Testis (tissue), 2 donors: ENCODE measurements at regions not wholly inside any gene's neighbourhood (a gene's known extent, or its start where the extent isn't known, plus 50 kb on each side); places are given as distances from the start of the nearest gene placed in this dataset.

Experiments used
- POLR2A ChIP-seq: fragments of 450-650 bp; IDR thresholded peaks from one replicate; pipeline ENCODE4 v1.6.1; 2017; ENCODE audit warnings: antibody characterized with exemption, mild to moderate bottlenecking, moderate library complexity
- TF ChIP-seq, protein P1 (sequence below), 3 experiments: fragments of 450-650 bp in 2 of 3; fragments of 200-600 bp in 1 of 3; sonication (generic) in 1 of 3; IDR thresholded peaks; one replicate each; pipeline ENCODE4 v1.5.1; 2016 to 2019; ENCODE audit warnings: antibody characterized with exemption in 3 of 3, mild to moderate bottlenecking in 2 of 3, moderate library complexity in 1 of 3

DNA sequence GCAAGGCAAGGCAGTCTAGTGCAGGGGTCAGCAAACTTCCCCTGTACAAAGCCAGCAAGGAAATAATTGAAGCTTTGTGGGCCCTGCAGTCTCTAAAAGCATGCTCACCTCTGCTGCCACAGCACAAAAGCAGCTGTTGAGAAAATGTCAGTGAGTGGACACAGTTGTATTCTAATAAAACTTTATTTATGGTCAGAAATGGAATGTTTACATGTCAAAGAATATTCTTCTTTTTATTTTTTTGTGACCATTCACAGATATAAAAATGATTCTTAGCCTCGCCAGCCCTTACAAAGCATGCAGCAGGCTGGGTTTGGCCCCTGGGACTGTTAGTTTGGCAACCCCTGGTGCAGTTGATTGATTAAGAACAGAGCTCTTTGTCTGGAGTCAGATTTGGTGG is 192.4 kb downstream of the BUB3 start:
- TF ChIP-seq, protein P1, sequence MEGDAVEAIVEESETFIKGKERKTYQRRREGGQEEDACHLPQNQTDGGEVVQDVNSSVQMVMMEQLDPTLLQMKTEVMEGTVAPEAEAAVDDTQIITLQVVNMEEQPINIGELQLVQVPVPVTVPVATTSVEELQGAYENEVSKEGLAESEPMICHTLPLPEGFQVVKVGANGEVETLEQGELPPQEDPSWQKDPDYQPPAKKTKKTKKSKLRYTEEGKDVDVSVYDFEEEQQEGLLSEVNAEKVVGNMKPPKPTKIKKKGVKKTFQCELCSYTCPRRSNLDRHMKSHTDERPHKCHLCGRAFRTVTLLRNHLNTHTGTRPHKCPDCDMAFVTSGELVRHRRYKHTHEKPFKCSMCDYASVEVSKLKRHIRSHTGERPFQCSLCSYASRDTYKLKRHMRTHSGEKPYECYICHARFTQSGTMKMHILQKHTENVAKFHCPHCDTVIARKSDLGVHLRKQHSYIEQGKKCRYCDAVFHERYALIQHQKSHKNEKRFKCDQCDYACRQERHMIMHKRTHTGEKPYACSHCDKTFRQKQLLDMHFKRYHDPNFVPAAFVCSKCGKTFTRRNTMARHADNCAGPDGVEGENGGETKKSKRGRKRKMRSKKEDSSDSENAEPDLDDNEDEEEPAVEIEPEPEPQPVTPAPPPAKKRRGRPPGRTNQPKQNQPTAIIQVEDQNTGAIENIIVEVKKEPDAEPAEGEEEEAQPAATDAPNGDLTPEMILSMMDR (IDR thresholded peaks at IDR 0.05), result no peak
- no peak for TF ChIP-seq POLR2A
